Colonic mucosa (tissue), 4 donors: ENCODE measurements at regions not wholly inside any gene's neighbourhood (a gene's known extent, or its start where the extent isn't known, plus 50 kb on each side); places are given as distances from the start of the nearest gene placed in this dataset.
A peak's percentile ranks its signal among the peaks of the same experiment; 100 is the strongest.

Experiments
- DNase-seq: peaks from one replicate; pipeline ENCODE4 v3.0.0-alpha.2; 2020
- H3K27ac ChIP-seq: fragments of 200-600 bp; one replicate; pipeline ENCODE4 v1.8.0; 2021
- H3K27me3 ChIP-seq: fragments of 200-600 bp; one replicate; pipeline ENCODE4 v1.8.0; 2021
- H3K36me3 ChIP-seq: fragments of 200-600 bp; one replicate; pipeline ENCODE4 v1.8.0; 2021
- H3K4me1 ChIP-seq: fragments of 200-600 bp; one replicate; pipeline ENCODE4 v1.8.0; 2021; ENCODE audit warnings: mild to moderate bottlenecking
- H3K4me3 ChIP-seq: fragments of 200-600 bp; one replicate; pipeline ENCODE4 v1.8.0; 2021
- H3K9ac ChIP-seq, 2 donors: one replicate each; pipeline ENCODE4 v1.7.0; 2013; ENCODE audit warnings: control low read depth in 2 of 2, low read depth in 2 of 2, low read length in 2 of 2
- H3K9me3 ChIP-seq: fragments of 200-600 bp; one replicate; pipeline ENCODE4 v1.8.0; 2021
- intact Hi-C: fragments of 100-400 bp; cut with DNase I; formaldehyde crosslinking; loops from one replicate; pipeline ENCODE4 v1.14.1; 2022
- TF ChIP-seq, protein P1 (sequence below): fragments of 200-600 bp; IDR thresholded peaks from one replicate; pipeline ENCODE4 v1.8.0; 2022; ENCODE audit warnings: antibody characterized with exemption, mild to moderate bottlenecking
- donor health status: healthy.
- donor health status: DM: no; HTN: no; CAD: no.
- donor health status: DM: no; HTN: no; CAD: no.

DNA sequence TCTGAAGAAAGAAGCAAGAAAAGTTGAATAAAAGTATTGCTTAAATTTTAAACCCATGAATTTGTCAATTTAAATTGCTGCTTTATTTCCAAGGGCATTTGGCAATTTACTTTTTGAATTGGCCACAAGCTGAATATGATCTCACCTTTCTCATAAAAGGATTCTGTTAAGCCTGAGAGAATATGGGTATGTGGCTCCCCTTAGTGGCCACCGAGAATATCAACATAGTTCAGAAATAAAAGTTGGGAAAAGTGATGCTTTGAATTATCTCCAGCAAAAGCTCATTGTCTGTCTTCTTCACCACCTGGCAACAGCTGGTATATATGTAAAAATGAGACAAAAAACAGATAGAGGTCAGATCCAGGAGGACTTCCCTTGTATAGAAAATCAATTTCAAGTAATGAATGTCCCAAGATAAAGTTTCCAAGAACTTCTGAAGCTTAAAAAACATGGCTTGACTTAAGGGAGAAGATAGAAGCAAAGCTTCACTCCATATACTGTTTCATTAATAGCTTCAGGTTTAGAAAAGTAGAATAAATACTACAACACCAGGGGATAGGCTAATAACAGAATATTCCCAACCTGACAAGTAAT is 290.7 kb upstream of the FAM241A start:
- TF ChIP-seq, protein P1, sequence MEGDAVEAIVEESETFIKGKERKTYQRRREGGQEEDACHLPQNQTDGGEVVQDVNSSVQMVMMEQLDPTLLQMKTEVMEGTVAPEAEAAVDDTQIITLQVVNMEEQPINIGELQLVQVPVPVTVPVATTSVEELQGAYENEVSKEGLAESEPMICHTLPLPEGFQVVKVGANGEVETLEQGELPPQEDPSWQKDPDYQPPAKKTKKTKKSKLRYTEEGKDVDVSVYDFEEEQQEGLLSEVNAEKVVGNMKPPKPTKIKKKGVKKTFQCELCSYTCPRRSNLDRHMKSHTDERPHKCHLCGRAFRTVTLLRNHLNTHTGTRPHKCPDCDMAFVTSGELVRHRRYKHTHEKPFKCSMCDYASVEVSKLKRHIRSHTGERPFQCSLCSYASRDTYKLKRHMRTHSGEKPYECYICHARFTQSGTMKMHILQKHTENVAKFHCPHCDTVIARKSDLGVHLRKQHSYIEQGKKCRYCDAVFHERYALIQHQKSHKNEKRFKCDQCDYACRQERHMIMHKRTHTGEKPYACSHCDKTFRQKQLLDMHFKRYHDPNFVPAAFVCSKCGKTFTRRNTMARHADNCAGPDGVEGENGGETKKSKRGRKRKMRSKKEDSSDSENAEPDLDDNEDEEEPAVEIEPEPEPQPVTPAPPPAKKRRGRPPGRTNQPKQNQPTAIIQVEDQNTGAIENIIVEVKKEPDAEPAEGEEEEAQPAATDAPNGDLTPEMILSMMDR = peak; percentile 44
- Histone ChIP-seq H3K9me3 (no peaks in the 10 kb centered on the region), H3K27me3 (no peaks in the 10 kb centered on the region), H3K4me3 (no peak overlapping the region), H3K27ac (no peak overlapping the region), H3K36me3 (no peaks in the 10 kb centered on the region), H3K4me1 (no peaks in the 10 kb centered on the region), H3K9ac (no peak overlapping the region)
- intact Hi-C loops = loop anchor here (5.0 to 10.0 kb wide), 2 partner anchors 180 to 212 kb away; no protein-coding TSS in a partner anchor
- DNase-seq = peak; percentile 20

DNA sequence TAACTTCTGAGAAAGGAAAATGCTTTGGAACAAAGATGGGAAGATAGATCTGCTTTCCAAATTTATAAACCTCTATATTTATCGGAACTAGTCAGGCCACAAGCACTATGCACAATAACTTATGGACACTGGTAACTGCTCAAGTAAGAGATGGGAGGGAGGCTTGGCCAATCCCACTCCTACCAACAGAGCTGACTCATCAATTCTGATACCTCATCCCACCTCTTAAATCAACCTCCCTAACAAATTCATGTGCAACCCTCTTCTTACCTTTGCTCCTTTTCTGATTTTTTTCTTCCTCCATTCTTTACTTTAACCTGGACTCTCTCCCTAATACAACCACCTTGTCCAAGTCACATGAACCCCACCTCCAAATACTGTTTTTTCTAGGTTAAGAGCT is 289.9 kb upstream of the FAM241A start:
- H3K4me3 ChIP-seq = no peak overlapping the region
- H3K9me3 ChIP-seq = no peaks in the 10 kb centered on the region
- no peaks in the 10 kb centered on the region for H3K4me1 ChIP-seq
- DNase-seq = no peak
- no peak overlapping the region for H3K9ac ChIP-seq
- no peak overlapping the region for H3K27ac ChIP-seq
- TF ChIP-seq, protein P1 = no peak
- intact Hi-C loops = loop anchor here (5.0 to 10.0 kb wide), 2 partner anchors 179 to 213 kb away; no protein-coding TSS in a partner anchor
- H3K27me3 ChIP-seq = no peaks in the 10 kb centered on the region
- no peaks in the 10 kb centered on the region for H3K36me3 ChIP-seq

DNA sequence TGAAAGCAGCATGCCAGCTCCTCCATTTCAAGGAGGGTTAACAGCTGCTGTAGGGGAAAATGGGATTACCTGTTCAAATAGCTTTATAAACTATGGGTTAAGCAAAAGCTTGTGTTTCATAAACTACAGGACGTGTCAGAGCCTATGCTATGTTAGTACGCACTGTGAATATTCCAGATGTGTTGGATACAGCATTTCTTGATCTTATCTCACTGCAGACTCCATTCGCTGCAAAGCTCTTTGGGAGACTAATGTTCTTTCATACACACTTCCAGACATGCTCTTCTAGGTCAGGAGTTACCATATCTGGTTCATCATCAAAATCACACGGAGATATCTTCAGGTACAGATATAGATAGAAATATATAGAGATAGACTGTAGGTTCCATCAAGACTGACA is 281.2 kb upstream of the FAM241A start:
- Histone ChIP-seq H3K27me3 (no peaks in the 10 kb centered on the region), H3K4me3 (no peak overlapping the region), H3K4me1 (no peaks in the 10 kb centered on the region), H3K9ac (no peak overlapping the region), H3K27ac (no peak overlapping the region), H3K9me3 (no peaks in the 10 kb centered on the region), H3K36me3 (no peaks in the 10 kb centered on the region)
- intact Hi-C loops = no loop called here
- TF ChIP-seq, protein P1 = no peak
- DNase-seq = no peak

DNA sequence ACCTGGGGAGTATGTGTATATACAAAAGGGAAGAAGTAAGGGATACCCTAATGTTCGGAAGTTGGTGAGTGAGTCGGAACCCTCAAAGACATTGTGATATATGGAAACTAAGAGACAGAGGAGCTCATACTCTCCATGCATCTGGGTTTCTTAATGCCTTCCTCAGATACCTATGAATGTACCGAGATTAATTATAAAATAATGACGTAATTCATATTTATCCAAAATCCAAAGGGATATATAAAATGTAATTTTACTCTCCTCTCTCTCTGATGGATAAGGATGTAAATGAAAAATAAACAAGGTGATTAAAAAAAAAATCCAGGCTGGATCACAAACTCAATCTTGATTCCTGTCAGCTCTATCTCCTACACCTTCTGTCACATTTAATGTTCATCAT is 275.9 kb upstream of the FAM241A start:
- TF ChIP-seq, protein P1 = no peak
- Histone ChIP-seq H3K9ac (no peak overlapping the region), H3K36me3 (no peaks in the 10 kb centered on the region), H3K27me3 (no peaks in the 10 kb centered on the region), H3K27ac (no peak overlapping the region), H3K4me1 (no peaks in the 10 kb centered on the region), H3K9me3 (no peaks in the 10 kb centered on the region), H3K4me3 (no peak overlapping the region)
- DNase-seq = no peak
- intact Hi-C loops = no loop called here

DNA sequence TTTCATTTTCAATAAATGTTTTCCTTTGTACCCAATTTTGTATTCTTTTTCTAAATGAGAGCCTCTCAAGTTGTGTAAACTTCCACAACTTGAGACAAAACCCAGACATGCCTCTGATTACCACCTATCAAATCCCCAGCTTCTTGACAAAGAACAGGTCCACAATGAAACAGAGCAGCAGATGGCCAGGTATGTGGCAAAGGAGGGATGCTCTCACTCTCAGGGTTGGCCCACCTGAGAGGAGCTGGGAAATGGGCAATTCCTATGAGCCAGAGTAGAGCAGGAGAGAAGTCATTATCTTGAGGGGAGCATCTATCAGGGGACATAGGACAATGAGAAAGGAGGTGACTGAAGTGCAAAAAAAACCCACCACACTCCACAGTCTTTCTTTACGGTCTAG is 273.5 kb upstream of the FAM241A start:
- intact Hi-C loops = no loop called here
- DNase-seq = no peak
- Histone ChIP-seq H3K27ac (no peak overlapping the region), H3K36me3 (no peaks in the 10 kb centered on the region), H3K27me3 (no peaks in the 10 kb centered on the region), H3K4me1 (no peaks in the 10 kb centered on the region), H3K4me3 (no peak overlapping the region), H3K9me3 (no peaks in the 10 kb centered on the region), H3K9ac (no peak overlapping the region)
- TF ChIP-seq, protein P1 = no peak
